SKM-1 treated with dmso at 0.1 percent for 144 hours (cell line): ENCODE measurements at regions not wholly inside any gene's neighbourhood (a gene's known extent, or its start where the extent isn't known, plus 50 kb on each side); places are given as distances from the start of the nearest gene placed in this dataset.
"Not testable (repeated sequence)": the region's sequence is repeated elsewhere in the genome, so short reads cannot be mapped to it uniquely, and the experiment has no call there.

Experiments used
- DNase-seq: peaks from one replicate; lab custom pipeline; 2025; ENCODE audit not compliant: unreplicated experiment; lab: John Stamatoyannopoulos, UW

GRCh38 chr4:188432328-188432727 is 293.1 kb downstream of the TRIML1 start:
- no peak for DNase-seq

GRCh38 chr4:188433741-188434315 is 294.6 kb downstream of the TRIML1 start:
- no peak for DNase-seq

- DNase-seq, result no peak
Measured at GRCh38 chr4:188434643-188435042, 295.4 kb downstream of the TRIML1 start.

- DNase-seq, result no peak
Measured at GRCh38 chr4:188435381-188435780, 296.1 kb downstream of the TRIML1 start.

GRCh38 chr4:188437535-188437934 is 298.3 kb downstream of the TRIML1 start:
- no peak for DNase-seq

- DNase-seq, result not testable (repeated sequence)
Measured at GRCh38 chr4:188438391-188438824, 299.2 kb downstream of the TRIML1 start.

- DNase-seq, result no peak
Measured at GRCh38 chr4:188439641-188440311, 300.5 kb downstream of the TRIML1 start.

- no peak for DNase-seq
Measured at GRCh38 chr4:188444500-188444899, 305.3 kb downstream of the TRIML1 start.

- not testable (repeated sequence) for DNase-seq
Measured at GRCh38 chr4:188448996-188449395, 309.8 kb downstream of the TRIML1 start.

- DNase-seq, result no peak
Measured at GRCh38 chr4:188450571-188450970, 311.3 kb downstream of the TRIML1 start.

- DNase-seq, result no peak
Measured at GRCh38 chr4:188452097-188452496, 312.9 kb downstream of the TRIML1 start.

- DNase-seq, result no peak
Measured at GRCh38 chr4:188454575-188454974, 315.3 kb downstream of the TRIML1 start.

- no peak for DNase-seq
Measured at GRCh38 chr4:188455062-188455752, 316.0 kb downstream of the TRIML1 start.

GRCh38 chr4:188459381-188459780 is 320.1 kb downstream of the TRIML1 start:
- DNase-seq, result no peak

- no peak for DNase-seq
Measured at GRCh38 chr4:188463909-188464308, 324.7 kb downstream of the TRIML1 start.

- no peak for DNase-seq
Measured at GRCh38 chr4:188466001-188466400, 326.8 kb downstream of the TRIML1 start.

GRCh38 chr4:188484256-188484655 is 345.0 kb downstream of the TRIML1 start:
- no peak for DNase-seq

GRCh38 chr4:188485906-188486305 is 346.7 kb downstream of the TRIML1 start:
- DNase-seq, result no peak

- DNase-seq, result no peak
Measured at GRCh38 chr4:188492886-188493285, 353.6 kb downstream of the TRIML1 start.

GRCh38 chr4:188495169-188495568 is 355.9 kb downstream of the TRIML1 start:
- DNase-seq, result no peak

GRCh38 chr4:188511431-188511830 is 372.2 kb downstream of the TRIML1 start:
- no peak for DNase-seq

GRCh38 chr4:188532751-188533150 is 393.5 kb downstream of the TRIML1 start:
- DNase-seq, result no peak
